WI38 (cell line): ENCODE measurements at regions not wholly inside any gene's neighbourhood (a gene's known extent, or its start where the extent isn't known, plus 50 kb on each side); places are given as distances from the start of the nearest gene placed in this dataset.

Experiments
- H3K4me3 ChIP-seq: 2 replicates; pipeline ENCODE4 v1.5.1; 2011; ENCODE audit warnings: low read depth, mild to moderate bottlenecking, control low read depth, low read length
- CTCF ChIP-seq: IDR thresholded peaks from 2 replicates; pipeline ENCODE4 v1.5.1; 2012; ENCODE audit warnings: low read depth, mild to moderate bottlenecking, control low read depth, low read length

GRCh38 chr10:69718951-69719350 lies 82.8 kb upstream of the COL13A1 start:
- H3K4me3 ChIP-seq, result no peak overlapping the region
- no peak for TF ChIP-seq CTCF

GRCh38 chr10:69721690-69722310 lies 79.9 kb upstream of the COL13A1 start:
- no peak overlapping the region for H3K4me3 ChIP-seq
- TF ChIP-seq CTCF, result no peak

GRCh38 chr10:69723653-69724052 lies 78.1 kb upstream of the COL13A1 start:
- no peak for TF ChIP-seq CTCF
- no peak overlapping the region for H3K4me3 ChIP-seq

- no peak for TF ChIP-seq CTCF
- H3K4me3 ChIP-seq, result no peak overlapping the region
Measured at GRCh38 chr10:69726850-69727249, 74.9 kb upstream of the COL13A1 start.

- TF ChIP-seq CTCF, result no peak
Measured at GRCh38 chr10:69728335-69728870, 73.3 kb upstream of the COL13A1 start.

GRCh38 chr10:69729326-69730048 lies 72.2 kb upstream of the COL13A1 start:
- TF ChIP-seq CTCF, result no peak
- no peak overlapping the region for H3K4me3 ChIP-seq

More at GRCh38 chr10:69728335-69728870, 73.3 kb upstream of the COL13A1 start:
- no peak overlapping the region for H3K4me3 ChIP-seq
